ENCODE measurements at regions not wholly inside any gene's neighbourhood (a gene's known extent, or its start where the extent isn't known, plus 50 kb on each side); places are given as distances from the start of the nearest gene placed in this dataset.

DNA sequence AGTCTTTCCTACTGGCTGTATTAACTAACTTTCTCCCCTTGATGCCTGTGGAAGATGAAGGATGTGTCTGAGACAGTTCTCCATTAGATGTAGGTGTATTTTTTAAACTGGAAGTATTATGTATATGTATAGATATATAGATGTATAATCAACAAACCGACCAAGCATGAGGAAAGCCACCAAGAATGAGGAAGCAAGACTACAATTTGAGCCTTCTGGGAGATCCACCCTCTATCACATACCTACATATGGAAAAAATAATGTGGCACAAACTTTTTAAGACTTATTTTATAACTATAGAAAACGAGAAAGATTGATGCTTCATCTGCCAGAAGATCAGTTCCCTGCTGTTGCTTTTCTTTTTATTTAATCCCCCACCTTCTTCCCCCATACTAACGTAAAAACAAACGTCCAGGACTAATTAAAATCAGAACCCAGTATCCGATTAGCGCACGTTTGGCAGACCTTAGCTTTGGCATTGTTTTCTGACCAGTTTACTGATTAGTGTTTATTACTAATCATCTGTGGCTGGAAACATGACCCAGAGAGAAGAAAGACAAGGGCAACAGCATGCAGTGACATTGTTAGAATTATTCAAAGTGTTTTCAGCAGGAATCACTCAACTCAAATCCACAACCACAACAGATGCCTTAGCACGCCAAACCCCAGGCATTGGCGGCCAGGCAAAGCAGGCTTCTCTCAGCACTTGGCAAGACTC lies 490.2 kb downstream of the EBF1 start:
- no peak for FAIRE-seq

DNA sequence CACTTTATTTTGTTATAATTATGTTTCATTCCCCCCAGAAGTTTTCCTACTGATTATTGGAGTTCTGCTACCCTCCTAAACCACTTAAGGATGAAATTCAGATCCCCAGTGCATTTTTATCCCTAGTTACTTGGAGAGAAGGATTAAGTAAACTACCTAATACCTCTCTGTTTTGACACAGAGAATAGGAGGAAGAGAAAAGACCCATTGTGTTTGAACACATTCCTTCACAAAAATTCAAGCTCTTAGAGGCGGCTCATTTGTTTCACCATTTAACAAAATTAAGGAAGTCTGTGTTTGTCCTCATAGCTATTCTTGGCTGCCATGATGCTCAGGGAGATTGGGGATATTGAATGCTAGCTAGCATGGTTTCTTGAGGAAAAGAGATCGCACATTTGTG lies 492.6 kb downstream of the EBF1 start:
- dilution Hi-C loops (cut with MboI; ENCODE audit: extremely low pct_ligation_motif_present, low sequenced_read_pairs): no loop called here
- no peak for DNase-seq (ENCODE audit: low read depth, low spot score)
- no peak overlapping the region for H3K4me2 ChIP-seq (ENCODE audit: control insufficient read depth, extremely low read depth, insufficient read depth, low read depth, low read length)
- H3K36me3 ChIP-seq (ENCODE audit: control insufficient read depth in 2 of 2, extremely low read depth in 1 of 2, insufficient read depth in 2 of 2, low read length in 2 of 2): no peaks in the 10 kb centered on the region
- no peak overlapping the region for H3K4me3 ChIP-seq (ENCODE audit: control insufficient read depth in 2 of 3, extremely low read depth in 1 of 3, insufficient read depth in 2 of 3, low read depth in 1 of 3, low read length in 3 of 3)
- H3K9me1 ChIP-seq (ENCODE audit: control insufficient read depth, extremely low read depth, insufficient read depth, low read length): no peaks in the 10 kb centered on the region
- H3K9me3 ChIP-seq (ENCODE audit: control insufficient read depth, low read depth, low read length): no peaks in the 10 kb centered on the region
- no peak overlapping the region for H3K27ac ChIP-seq (ENCODE audit: control insufficient read depth, insufficient read depth, low read length)
- H3K4me1 ChIP-seq (ENCODE audit: control insufficient read depth, extremely low read depth, insufficient read depth, low read length): no peaks in the 10 kb centered on the region
- H3K9ac ChIP-seq (ENCODE audit: control insufficient read depth, extremely low read depth, insufficient read depth, low read length): no peak overlapping the region
- H3K79me2 ChIP-seq (ENCODE audit: control insufficient read depth, insufficient read depth, low read length): no peaks in the 10 kb centered on the region
- H4K20me1 ChIP-seq (ENCODE audit: control insufficient read depth, extremely low read depth, insufficient read depth, low read length): no peaks in the 10 kb centered on the region
- no peak overlapping the region for H2AFZ ChIP-seq (ENCODE audit: control insufficient read depth, low read length)
- TF ChIP-seq, protein P1, sequence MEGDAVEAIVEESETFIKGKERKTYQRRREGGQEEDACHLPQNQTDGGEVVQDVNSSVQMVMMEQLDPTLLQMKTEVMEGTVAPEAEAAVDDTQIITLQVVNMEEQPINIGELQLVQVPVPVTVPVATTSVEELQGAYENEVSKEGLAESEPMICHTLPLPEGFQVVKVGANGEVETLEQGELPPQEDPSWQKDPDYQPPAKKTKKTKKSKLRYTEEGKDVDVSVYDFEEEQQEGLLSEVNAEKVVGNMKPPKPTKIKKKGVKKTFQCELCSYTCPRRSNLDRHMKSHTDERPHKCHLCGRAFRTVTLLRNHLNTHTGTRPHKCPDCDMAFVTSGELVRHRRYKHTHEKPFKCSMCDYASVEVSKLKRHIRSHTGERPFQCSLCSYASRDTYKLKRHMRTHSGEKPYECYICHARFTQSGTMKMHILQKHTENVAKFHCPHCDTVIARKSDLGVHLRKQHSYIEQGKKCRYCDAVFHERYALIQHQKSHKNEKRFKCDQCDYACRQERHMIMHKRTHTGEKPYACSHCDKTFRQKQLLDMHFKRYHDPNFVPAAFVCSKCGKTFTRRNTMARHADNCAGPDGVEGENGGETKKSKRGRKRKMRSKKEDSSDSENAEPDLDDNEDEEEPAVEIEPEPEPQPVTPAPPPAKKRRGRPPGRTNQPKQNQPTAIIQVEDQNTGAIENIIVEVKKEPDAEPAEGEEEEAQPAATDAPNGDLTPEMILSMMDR (optimal IDR thresholded peaks at IDR 0.05 in 1 of 3, IDR thresholded peaks at IDR 0.05 in 1 of 3, conservative IDR thresholded peaks at IDR 0.05 in 1 of 3; ENCODE audit: extremely low read depth in 1 of 3, insufficient read depth in 2 of 3, low read length in 3 of 3): no peak
- TF ChIP-seq EZH2 (IDR thresholded peaks at IDR 0.05; ENCODE audit: low read length): no peak
- H3K27me3 ChIP-seq (ENCODE audit: control insufficient read depth, extremely low read depth, insufficient read depth, low read length): no peaks in the 10 kb centered on the region
- FAIRE-seq: no peak

More for the DNA sequence above, 490.2 kb downstream of the EBF1 start:
- H3K9me3 ChIP-seq (ENCODE audit: control insufficient read depth, low read depth, low read length): no peaks in the 10 kb centered on the region
- no peaks in the 10 kb centered on the region for H3K36me3 ChIP-seq (ENCODE audit: control insufficient read depth in 2 of 2, extremely low read depth in 1 of 2, insufficient read depth in 2 of 2, low read length in 2 of 2)
- no peak for DNase-seq (ENCODE audit: low read depth, low spot score)
- H4K20me1 ChIP-seq (ENCODE audit: control insufficient read depth, extremely low read depth, insufficient read depth, low read length): no peaks in the 10 kb centered on the region
- TF ChIP-seq, protein P1 (optimal IDR thresholded peaks at IDR 0.05 in 1 of 3, IDR thresholded peaks at IDR 0.05 in 1 of 3, conservative IDR thresholded peaks at IDR 0.05 in 1 of 3; ENCODE audit: extremely low read depth in 1 of 3, insufficient read depth in 2 of 3, low read length in 3 of 3): no peak
- TF ChIP-seq EZH2 (IDR thresholded peaks at IDR 0.05; ENCODE audit: low read length): no peak
- dilution Hi-C loops (cut with MboI; ENCODE audit: extremely low pct_ligation_motif_present, low sequenced_read_pairs): no loop called here
- no peaks in the 10 kb centered on the region for H3K79me2 ChIP-seq (ENCODE audit: control insufficient read depth, insufficient read depth, low read length)
- no peak overlapping the region for H2AFZ ChIP-seq (ENCODE audit: control insufficient read depth, low read length)
- H3K4me1 ChIP-seq (ENCODE audit: control insufficient read depth, extremely low read depth, insufficient read depth, low read length): no peaks in the 10 kb centered on the region
- no peak overlapping the region for H3K9ac ChIP-seq (ENCODE audit: control insufficient read depth, extremely low read depth, insufficient read depth, low read length)
- no peaks in the 10 kb centered on the region for H3K27me3 ChIP-seq (ENCODE audit: control insufficient read depth, extremely low read depth, insufficient read depth, low read length)
- H3K4me2 ChIP-seq (ENCODE audit: control insufficient read depth, extremely low read depth, insufficient read depth, low read depth, low read length): no peak overlapping the region
- no peak overlapping the region for H3K27ac ChIP-seq (ENCODE audit: control insufficient read depth, insufficient read depth, low read length)
- no peak overlapping the region for H3K4me3 ChIP-seq (ENCODE audit: control insufficient read depth in 2 of 3, extremely low read depth in 1 of 3, insufficient read depth in 2 of 3, low read depth in 1 of 3, low read length in 3 of 3)
- H3K9me1 ChIP-seq (ENCODE audit: control insufficient read depth, extremely low read depth, insufficient read depth, low read length): no peaks in the 10 kb centered on the region

Measured in keratinocyte (primary cell).